Esophagus muscularis mucosa (tissue), 4 donors: ENCODE measurements at regions not wholly inside any gene's neighbourhood (a gene's known extent, or its start where the extent isn't known, plus 50 kb on each side); places are given as distances from the start of the nearest gene placed in this dataset.

ENCODE experiments used
- CTCF ChIP-seq, 3 experiments: fragments of 200-600 bp in 2 of 3; fragments of 450-650 bp in 1 of 3; sonication (generic) in 2 of 3; IDR thresholded peaks; one replicate each; pipeline ENCODE4 v1.5.1; 2017 to 2019; ENCODE audit warnings: antibody characterized with exemption in 3 of 3, mild to moderate bottlenecking in 2 of 3, moderate library complexity in 1 of 3
- EP300 ChIP-seq: sonication (generic); formaldehyde crosslinking; IDR thresholded peaks from one replicate; pipeline ENCODE4 v1.6.1; 2017; ENCODE audit warnings: antibody characterized with exemption
- POLR2A ChIP-seq: fragments of 450-650 bp; IDR thresholded peaks from one replicate; pipeline ENCODE4 v1.6.1; 2017; ENCODE audit warnings: antibody characterized with exemption, moderate library complexity, mild to moderate bottlenecking, low read depth

DNA sequence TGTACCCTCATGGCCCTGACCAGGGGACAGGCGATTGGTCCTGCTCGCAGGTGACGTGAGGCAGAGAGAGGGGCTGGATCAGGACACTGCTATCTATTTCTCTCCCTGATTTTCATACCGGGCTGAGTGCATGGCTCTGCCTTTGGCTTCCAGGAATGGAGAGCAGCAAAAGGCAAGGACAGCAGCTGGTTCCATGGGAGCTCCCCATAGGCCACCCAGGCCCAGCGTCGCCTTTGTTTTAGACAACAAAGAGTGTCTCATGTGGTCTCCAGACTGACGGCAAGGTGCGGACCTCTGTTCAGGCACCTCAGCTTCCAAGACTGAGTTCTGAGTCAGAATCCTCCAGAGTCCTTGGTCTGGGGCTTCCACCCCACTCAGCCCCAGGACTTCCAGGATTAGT, 123.1 kb downstream of the VEGFA start:
- TF ChIP-seq CTCF (IDR thresholded peaks at IDR 0.05) (no peak), POLR2A (no peak), EP300 (no peak)
